ENCODE measurements at regions not wholly inside any gene's neighbourhood (a gene's known extent, or its start where the extent isn't known, plus 50 kb on each side); places are given as distances from the start of the nearest gene placed in this dataset.
"Not testable (repeated sequence)": the region's sequence is repeated elsewhere in the genome, so short reads cannot be mapped to it uniquely, and the experiment has no call there.

GRCh38 chr7:118918556-118918955 lies 694.1 kb downstream of the ANKRD7 start:
- no peak for DNase-seq (ENCODE audit: low spot score)

GRCh38 chr7:118938845-118939244 lies 714.3 kb downstream of the ANKRD7 start:
- DNase-seq (ENCODE audit: low spot score): no peak

GRCh38 chr7:118944271-118944670 lies 719.8 kb downstream of the ANKRD7 start:
- no peak for DNase-seq (ENCODE audit: low spot score)

- no peak for DNase-seq (ENCODE audit: low spot score)
Observed at GRCh38 chr7:118945911-118946682, 721.6 kb downstream of the ANKRD7 start.

GRCh38 chr7:118948508-118948907 lies 724.0 kb downstream of the ANKRD7 start:
- DNase-seq (ENCODE audit: low spot score): no peak

GRCh38 chr7:118949031-118949430 lies 724.5 kb downstream of the ANKRD7 start:
- DNase-seq (ENCODE audit: low spot score): no peak

- not testable (repeated sequence) for DNase-seq (ENCODE audit: low spot score)
Observed at GRCh38 chr7:118956285-118956684, 731.8 kb downstream of the ANKRD7 start.

GRCh38 chr7:118969370-118969769 lies 744.9 kb downstream of the ANKRD7 start:
- no peak for DNase-seq (ENCODE audit: low spot score)

GRCh38 chr7:118971706-118972105 lies 747.2 kb downstream of the ANKRD7 start:
- no peak for DNase-seq (ENCODE audit: low spot score)

- DNase-seq (ENCODE audit: low spot score): no peak
Observed at GRCh38 chr7:118974836-118975235, 750.3 kb downstream of the ANKRD7 start.

GRCh38 chr7:118995350-118995749 lies 770.8 kb downstream of the ANKRD7 start:
- DNase-seq (ENCODE audit: low spot score): no peak

- no peak for DNase-seq (ENCODE audit: low spot score)
Observed at GRCh38 chr7:119007236-119007635, 782.7 kb downstream of the ANKRD7 start.

- DNase-seq (ENCODE audit: low spot score): no peak
Observed at GRCh38 chr7:119010635-119011034, 786.1 kb downstream of the ANKRD7 start.

GRCh38 chr7:119026391-119026790 lies 801.9 kb downstream of the ANKRD7 start:
- no peak for DNase-seq (ENCODE audit: low spot score)

GRCh38 chr7:119028736-119029135 lies 804.2 kb downstream of the ANKRD7 start:
- DNase-seq (ENCODE audit: low spot score): no peak

GRCh38 chr7:119032136-119032535 lies 807.6 kb downstream of the ANKRD7 start:
- DNase-seq (ENCODE audit: low spot score): not testable (repeated sequence)

GRCh38 chr7:119033641-119034040 lies 809.1 kb downstream of the ANKRD7 start:
- no peak for DNase-seq (ENCODE audit: low spot score)

- no peak for DNase-seq (ENCODE audit: low spot score)
Observed at GRCh38 chr7:119037941-119038340, 813.4 kb downstream of the ANKRD7 start.

- no peak for DNase-seq (ENCODE audit: low spot score)
Observed at GRCh38 chr7:119046068-119046467, 821.6 kb downstream of the ANKRD7 start.

GRCh38 chr7:119065966-119066365 lies 841.5 kb downstream of the ANKRD7 start:
- DNase-seq (ENCODE audit: low spot score): no peak

GRCh38 chr7:119086026-119086425 lies 861.5 kb downstream of the ANKRD7 start:
- DNase-seq (ENCODE audit: low spot score): no peak

- no peak for DNase-seq (ENCODE audit: low spot score)
Observed at GRCh38 chr7:119090851-119091250, 866.3 kb downstream of the ANKRD7 start.

- no peak for DNase-seq (ENCODE audit: low spot score)
Observed at GRCh38 chr7:119096683-119097082, 872.2 kb downstream of the ANKRD7 start.

- DNase-seq (ENCODE audit: low spot score): not testable (repeated sequence)
Observed at GRCh38 chr7:119100611-119101258, 876.2 kb downstream of the ANKRD7 start.

All from CD4-positive, alpha-beta T cell treated with Interleukin-15 for 4 hours (primary cell).